K562 (cell line): ENCODE measurements at regions not wholly inside any gene's neighbourhood (a gene's known extent, or its start where the extent isn't known, plus 50 kb on each side); places are given as distances from the start of the nearest gene placed in this dataset.

Experiments used
- ATAC-seq: fragments of 200-7000 bp; cut with Tn5 transposase; 3 replicates; pipeline ENCODE4 v1.9.1; 2020; ENCODE audit warnings: moderate library complexity
- BruUV-seq: library from RNA; stranded (reverse); fragments of 400-500 nt; replicated peaks from 2 replicates; lab custom pipeline; 2021; lab: Mats Ljungman, UMichigan
- CTCF ChIA-PET: fragments of 300-600 bp; formaldehyde crosslinking; extraction: SDS; loops from one replicate; lab custom pipeline; 2021; ENCODE audit warnings: low intra/inter-chr PET ratio; lab: Yijun Ruan, JAX
- POLR2A ChIA-PET: fragments of 300-600, 350-650 bp; sonication (Branson Sonifier 250); formaldehyde crosslinking; extraction: SDS; loops from one replicate; lab custom pipeline; 2021; ENCODE audit warnings: antibody characterized with exemption, inconsistent platforms; lab: Yijun Ruan, JAX
- DNase-seq, 4 experiments: peaks; one replicate each; pipeline versions ENCODE4 v3.0.0 to v3.0.0-alpha.2; 2011 to 2018; ENCODE audit warnings: low spot score in 3 of 4, mixed read lengths in 3 of 4; ENCODE audit errors: extremely low read depth in 1 of 4
- FAIRE-seq: peaks from 2 replicates; lab custom pipeline; 2011; peaks lifted over from hg19 to GRCh38; lab: Jason Lieb, UNC
- H2AFZ ChIP-seq: 2 replicates; pipeline ENCODE4 v1.6.0; 2011; ENCODE audit warnings: low read depth, low read length, control low read depth, inconsistent platforms
- H3K27ac ChIP-seq: fragments of 200-600 bp; 3 replicates; pipeline ENCODE4 v1.8.0; 2011; ENCODE audit warnings: low read depth, mild to moderate bottlenecking, control low read depth, inconsistent platforms, low read length, moderate library complexity, mixed read lengths; ENCODE audit errors: extremely low read depth
- H3K27me3 ChIP-seq, 2 experiments: fragments of 300-600 bp in 1 of 2; 2 replicates in 1 of 2; 3 replicates in 1 of 2; pipeline versions ENCODE4 v1.6.0 to v1.8.0; 2011; ENCODE audit warnings: inconsistent platforms in 2 of 2, low read length in 2 of 2, mild to moderate bottlenecking in 1 of 2, mixed read lengths in 1 of 2, moderate library complexity in 1 of 2; ENCODE audit not compliant: control insufficient read depth in 2 of 2, insufficient read depth in 2 of 2
- H3K36me3 ChIP-seq: fragments of 300-600 bp; 3 replicates; pipeline ENCODE4 v1.8.0; 2011; ENCODE audit warnings: mild to moderate bottlenecking, low read length, inconsistent platforms; ENCODE audit not compliant: control insufficient read depth, insufficient read depth
- H3K4me1 ChIP-seq, 2 experiments: fragments of 200-600 bp in 1 of 2; replicated peaks in 1 of 2; 2 replicates in 1 of 2; 3 replicates in 1 of 2; pipeline versions ENCODE4 v1.5.1 to v1.8.0; 2011; ENCODE audit warnings: inconsistent platforms in 2 of 2, low read length in 2 of 2, mild to moderate bottlenecking in 1 of 2, mixed read lengths in 1 of 2, moderate library complexity in 1 of 2; ENCODE audit not compliant: control insufficient read depth in 2 of 2, insufficient read depth in 2 of 2
- H3K4me2 ChIP-seq: 2 replicates; pipeline ENCODE4 v1.6.1; 2011; ENCODE audit warnings: low read length, control low read depth, inconsistent platforms, mixed read lengths; ENCODE audit not compliant: insufficient read depth
- H3K4me3 ChIP-seq: fragments of 200-600 bp; sonication (generic), shearing (Covaris generic); 2 replicates; pipeline ENCODE4 v1.5.1; 2016; ENCODE audit warnings: control low read depth, inconsistent platforms
- H3K79me2 ChIP-seq: fragments of 200-600 bp; 3 replicates; pipeline ENCODE4 v1.8.0; 2011; ENCODE audit warnings: low read length, inconsistent platforms; ENCODE audit not compliant: control insufficient read depth, insufficient read depth
- H3K9ac ChIP-seq, 2 experiments: 2 replicates each; pipeline versions ENCODE4 v1.6.0 to v1.6.1; 2011; ENCODE audit warnings: low read depth in 2 of 2, low read length in 2 of 2, control low read depth in 1 of 2, inconsistent platforms in 1 of 2, mild to moderate bottlenecking in 1 of 2, mixed read lengths in 1 of 2; ENCODE audit not compliant: insufficient read depth in 1 of 2
- H3K9me1 ChIP-seq: one replicate; pipeline ENCODE4 v1.6.0; 2011; ENCODE audit warnings: inconsistent platforms, mild to moderate bottlenecking, low read length, moderate library complexity; ENCODE audit not compliant: control insufficient read depth, insufficient read depth
- H3K9me3 ChIP-seq: replicated peaks from 2 replicates; pipeline ENCODE4 v1.5.1; 2011; ENCODE audit warnings: low read depth, low read length, inconsistent platforms; ENCODE audit not compliant: control insufficient read depth, insufficient read depth
- H4K20me1 ChIP-seq: replicated peaks from 2 replicates; pipeline ENCODE4 v1.6.1; 2011; ENCODE audit warnings: low read length, inconsistent platforms, mixed read lengths; ENCODE audit not compliant: control insufficient read depth, insufficient read depth
- CBX8 ChIP-seq: fragments of 200-600 bp; sonication (generic); IDR thresholded peaks from 2 replicates; pipeline ENCODE4 v1.6.1; 2012; ENCODE audit warnings: borderline replicate concordance, mixed run types, low read depth, mild to moderate bottlenecking, moderate library complexity, mixed read lengths, low read length, control low read depth, inconsistent platforms; ENCODE audit not compliant: poor library complexity, severe bottlenecking; ENCODE audit errors: extremely low read depth
- FOXJ2 ChIP-seq: fragments of 200-800 bp; sonication (Bioruptor generic); IDR thresholded peaks from 2 replicates; pipeline ENCODE4 v1.6.1; 2016; ENCODE audit warnings: missing genetic modification characterization, missing compliant biosample characterization
- RBM25 ChIP-seq: fragments of 200-400 bp; formaldehyde crosslinking; IDR thresholded peaks from 2 replicates; pipeline ENCODE4 v1.6.1; 2018; ENCODE audit warnings: low read length, low read depth, moderate library complexity; ENCODE audit not compliant: severe bottlenecking
- STAT5B ChIP-seq: fragments of 250-450 bp; sonication (Bioruptor Pico); IDR thresholded peaks from 2 replicates; pipeline ENCODE4 v1.8.0; 2021; ENCODE audit warnings: mild to moderate bottlenecking, inconsistent platforms
- U2AF2 ChIP-seq: fragments of 200-400 bp; formaldehyde crosslinking; optimal IDR thresholded peaks from 2 replicates; pipeline ENCODE3; 2017; ENCODE audit warnings: low read depth, mild to moderate bottlenecking, low read length
- ZFP30 ChIP-seq: fragments of 250-450 bp; sonication (Bioruptor Pico); IDR thresholded peaks from 2 replicates; pipeline ENCODE4 v1.8.0; 2022; ENCODE audit warnings: moderate library complexity, mild to moderate bottlenecking, inconsistent platforms, borderline replicate concordance
- WGBS: fragments of 100-300 bp; shearing (Covaris generic); methylation state at CpG from one replicate; pipeline ENCODE4 v1.1.6; 2016; ENCODE audit warnings: low coverage, mixed read lengths; ENCODE audit not compliant: insufficient coverage; ENCODE audit errors: missing lambda C conversion rate; 5-methylcytosine and 5-hydroxymethylcytosine counted together
- in situ Hi-C: fragments of 300-500 bp; cut with MboI; formaldehyde crosslinking; loops from 4 replicates; pipeline ENCODE4 v1.15.0; 2018; ENCODE audit warnings: inconsistent platforms, mixed read lengths
- intact Hi-C: fragments of 100-400 bp; cut with micrococcal nuclease; formaldehyde crosslinking; loops from 2 replicates; pipeline ENCODE4 v1.14.2; 2022
- TF ChIP-seq, protein P1 (sequence below): sonication (generic); formaldehyde crosslinking; IDR thresholded peaks from 2 replicates; pipeline ENCODE4 v1.8.1; 2023; ENCODE audit warnings: missing genetic modification reagents, mild to moderate bottlenecking, borderline replicate concordance

GRCh38 chr2:204018717-204019116, 82.2 kb downstream of the ICOS start (continued):
- TF ChIP-seq, protein P1, sequence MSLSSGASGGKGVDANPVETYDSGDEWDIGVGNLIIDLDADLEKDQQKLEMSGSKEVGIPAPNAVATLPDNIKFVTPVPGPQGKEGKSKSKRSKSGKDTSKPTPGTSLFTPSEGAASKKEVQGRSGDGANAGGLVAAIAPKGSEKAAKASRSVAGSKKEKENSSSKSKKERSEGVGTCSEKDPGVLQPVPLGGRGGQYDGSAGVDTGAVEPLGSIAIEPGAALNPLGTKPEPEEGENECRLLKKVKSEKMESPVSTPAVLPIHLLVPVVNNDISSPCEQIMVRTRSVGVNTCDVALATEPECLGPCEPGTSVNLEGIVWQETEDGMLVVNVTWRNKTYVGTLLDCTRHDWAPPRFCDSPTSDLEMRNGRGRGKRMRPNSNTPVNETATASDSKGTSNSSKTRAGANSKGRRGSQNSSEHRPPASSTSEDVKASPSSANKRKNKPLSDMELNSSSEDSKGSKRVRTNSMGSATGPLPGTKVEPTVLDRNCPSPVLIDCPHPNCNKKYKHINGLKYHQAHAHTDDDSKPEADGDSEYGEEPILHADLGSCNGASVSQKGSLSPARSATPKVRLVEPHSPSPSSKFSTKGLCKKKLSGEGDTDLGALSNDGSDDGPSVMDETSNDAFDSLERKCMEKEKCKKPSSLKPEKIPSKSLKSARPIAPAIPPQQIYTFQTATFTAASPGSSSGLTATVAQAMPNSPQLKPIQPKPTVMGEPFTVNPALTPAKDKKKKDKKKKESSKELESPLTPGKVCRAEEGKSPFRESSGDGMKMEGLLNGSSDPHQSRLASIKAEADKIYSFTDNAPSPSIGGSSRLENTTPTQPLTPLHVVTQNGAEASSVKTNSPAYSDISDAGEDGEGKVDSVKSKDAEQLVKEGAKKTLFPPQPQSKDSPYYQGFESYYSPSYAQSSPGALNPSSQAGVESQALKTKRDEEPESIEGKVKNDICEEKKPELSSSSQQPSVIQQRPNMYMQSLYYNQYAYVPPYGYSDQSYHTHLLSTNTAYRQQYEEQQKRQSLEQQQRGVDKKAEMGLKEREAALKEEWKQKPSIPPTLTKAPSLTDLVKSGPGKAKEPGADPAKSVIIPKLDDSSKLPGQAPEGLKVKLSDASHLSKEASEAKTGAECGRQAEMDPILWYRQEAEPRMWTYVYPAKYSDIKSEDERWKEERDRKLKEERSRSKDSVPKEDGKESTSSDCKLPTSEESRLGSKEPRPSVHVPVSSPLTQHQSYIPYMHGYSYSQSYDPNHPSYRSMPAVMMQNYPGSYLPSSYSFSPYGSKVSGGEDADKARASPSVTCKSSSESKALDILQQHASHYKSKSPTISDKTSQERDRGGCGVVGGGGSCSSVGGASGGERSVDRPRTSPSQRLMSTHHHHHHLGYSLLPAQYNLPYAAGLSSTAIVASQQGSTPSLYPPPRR (CRISPR knock-in tag): no peak
- TF ChIP-seq FOXJ2 (tag): no peak
- TF ChIP-seq, all 486 proteins: peak for 0

DNA sequence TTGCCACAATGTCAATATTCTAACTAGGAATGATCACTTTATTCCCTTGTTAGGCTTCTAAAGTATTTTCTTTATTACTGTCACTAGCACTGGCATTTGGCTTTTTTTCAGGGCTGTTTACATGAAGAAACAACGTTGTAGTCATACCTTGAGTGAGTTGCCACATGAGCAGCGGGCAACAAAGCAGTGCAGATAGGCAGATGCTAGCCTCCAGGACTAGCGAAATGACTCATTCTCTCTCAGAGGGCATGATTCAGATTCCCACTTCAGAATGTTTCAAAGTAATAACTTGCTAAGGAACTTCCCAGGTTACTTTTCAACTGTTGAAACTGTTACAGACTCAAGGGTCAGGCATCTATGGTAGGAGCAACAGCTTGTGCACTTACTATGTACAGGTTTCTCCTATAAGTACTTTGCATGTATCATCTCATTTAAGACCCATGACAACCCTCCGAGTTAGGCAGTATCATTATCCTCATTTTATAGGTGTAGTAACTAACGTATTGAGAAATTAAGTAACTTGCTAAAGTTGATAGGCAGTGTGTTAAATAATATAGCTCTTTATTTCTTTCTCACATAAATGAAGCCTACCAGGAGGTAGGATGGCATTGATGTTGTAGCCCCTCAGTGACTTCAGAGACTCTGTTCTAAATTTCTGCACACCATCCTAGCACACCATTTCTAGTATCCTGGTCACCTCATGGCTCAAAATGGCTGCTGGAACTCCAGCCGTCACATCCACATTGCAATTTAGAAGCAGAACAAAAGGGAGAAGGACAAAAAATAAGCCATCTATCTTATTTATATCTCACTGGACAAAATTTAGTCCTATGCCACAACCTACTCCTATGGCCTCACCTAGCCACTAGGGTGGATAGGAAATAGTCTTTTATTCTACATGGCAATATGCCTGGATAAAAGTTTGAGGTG, 83.3 kb downstream of the ICOS start:
- CTCF ChIA-PET: interaction anchor here (0.6 kb wide), 1 partner anchor 565 kb away, joined by 4 read pairs; no protein-coding TSS in a partner anchor
- no peak for ATAC-seq
- WGBS: 0% methylated on average over 6 of the region's 6 CpGs

More for the DNA sequence above, 83.3 kb downstream of the ICOS start:
- peak; percentile 76 for TF ChIP-seq RBM25
- TF ChIP-seq U2AF2: no peak
- no peak for TF ChIP-seq STAT5B (CRISPR knock-in tag)
- TF ChIP-seq CBX8: no peak
- no peak for TF ChIP-seq ZFP30 (CRISPR knock-in tag)
- TF ChIP-seq, all 486 proteins: peak for 1
- Histone ChIP-seq H3K27me3 (no peaks in the 10 kb centered on the region), H3K79me2 (no peaks in the 10 kb centered on the region), H3K9ac (no peak overlapping the region), H4K20me1 (no peaks in the 10 kb centered on the region), H3K4me3 (no peak overlapping the region), H3K36me3 (no peaks in the 10 kb centered on the region), H3K4me1 (no peaks in the 10 kb centered on the region), H3K27ac (no peak overlapping the region), H3K9me1 (no peaks in the 10 kb centered on the region), H3K9me3 (no peaks in the 10 kb centered on the region), H2AFZ (no peak overlapping the region), H3K4me2 (no peak overlapping the region)
- intact Hi-C loops: no loop called here
- no TSS peak for BruUV-seq
- FAIRE-seq: no peak
- in situ Hi-C loops: no loop called here
- POLR2A ChIA-PET: no interaction called here
- DNase-seq: no peak
